K562 (cell line): ENCODE measurements at regions not wholly inside any gene's neighbourhood (a gene's known extent, or its start where the extent isn't known, plus 50 kb on each side); places are given as distances from the start of the nearest gene placed in this dataset.
A peak's percentile ranks its signal among the peaks of the same experiment; 100 is the strongest.

Experiments used
- ATAC-seq: fragments of 200-7000 bp; cut with Tn5 transposase; 3 replicates; pipeline ENCODE4 v1.9.1; 2020; ENCODE audit warnings: moderate library complexity
- BruUV-seq: library from RNA; stranded (reverse); fragments of 400-500 nt; replicated peaks from 2 replicates; lab custom pipeline; 2021; lab: Mats Ljungman, UMichigan
- CTCF ChIA-PET: fragments of 300-600 bp; formaldehyde crosslinking; extraction: SDS; loops from one replicate; lab custom pipeline; 2021; ENCODE audit warnings: low intra/inter-chr PET ratio; lab: Yijun Ruan, JAX
- POLR2A ChIA-PET: fragments of 300-600, 350-650 bp; sonication (Branson Sonifier 250); formaldehyde crosslinking; extraction: SDS; loops from one replicate; lab custom pipeline; 2021; ENCODE audit warnings: antibody characterized with exemption, inconsistent platforms; lab: Yijun Ruan, JAX
- DNase-seq, 4 experiments: peaks; one replicate each; pipeline versions ENCODE4 v3.0.0 to v3.0.0-alpha.2; 2011 to 2018; ENCODE audit warnings: low spot score in 3 of 4, mixed read lengths in 3 of 4; ENCODE audit errors: extremely low read depth in 1 of 4
- FAIRE-seq: peaks from 2 replicates; lab custom pipeline; 2011; peaks lifted over from hg19 to GRCh38; lab: Jason Lieb, UNC
- H2AFZ ChIP-seq: 2 replicates; pipeline ENCODE4 v1.6.0; 2011; ENCODE audit warnings: low read depth, low read length, control low read depth, inconsistent platforms
- H3K27ac ChIP-seq: fragments of 200-600 bp; 3 replicates; pipeline ENCODE4 v1.8.0; 2011; ENCODE audit warnings: low read depth, mild to moderate bottlenecking, control low read depth, inconsistent platforms, low read length, moderate library complexity, mixed read lengths; ENCODE audit errors: extremely low read depth
- H3K27me3 ChIP-seq, 2 experiments: fragments of 300-600 bp in 1 of 2; 2 replicates in 1 of 2; 3 replicates in 1 of 2; pipeline versions ENCODE4 v1.6.0 to v1.8.0; 2011; ENCODE audit warnings: inconsistent platforms in 2 of 2, low read length in 2 of 2, mild to moderate bottlenecking in 1 of 2, mixed read lengths in 1 of 2, moderate library complexity in 1 of 2; ENCODE audit not compliant: control insufficient read depth in 2 of 2, insufficient read depth in 2 of 2
- H3K36me3 ChIP-seq: fragments of 300-600 bp; 3 replicates; pipeline ENCODE4 v1.8.0; 2011; ENCODE audit warnings: mild to moderate bottlenecking, low read length, inconsistent platforms; ENCODE audit not compliant: control insufficient read depth, insufficient read depth
- H3K4me1 ChIP-seq, 2 experiments: fragments of 200-600 bp in 1 of 2; replicated peaks in 1 of 2; 2 replicates in 1 of 2; 3 replicates in 1 of 2; pipeline versions ENCODE4 v1.5.1 to v1.8.0; 2011; ENCODE audit warnings: inconsistent platforms in 2 of 2, low read length in 2 of 2, mild to moderate bottlenecking in 1 of 2, mixed read lengths in 1 of 2, moderate library complexity in 1 of 2; ENCODE audit not compliant: control insufficient read depth in 2 of 2, insufficient read depth in 2 of 2
- H3K4me2 ChIP-seq: 2 replicates; pipeline ENCODE4 v1.6.1; 2011; ENCODE audit warnings: low read length, control low read depth, inconsistent platforms, mixed read lengths; ENCODE audit not compliant: insufficient read depth
- H3K4me3 ChIP-seq: fragments of 200-600 bp; sonication (generic), shearing (Covaris generic); 2 replicates; pipeline ENCODE4 v1.5.1; 2016; ENCODE audit warnings: control low read depth, inconsistent platforms
- H3K79me2 ChIP-seq: fragments of 200-600 bp; 3 replicates; pipeline ENCODE4 v1.8.0; 2011; ENCODE audit warnings: low read length, inconsistent platforms; ENCODE audit not compliant: control insufficient read depth, insufficient read depth
- H3K9ac ChIP-seq, 2 experiments: 2 replicates each; pipeline versions ENCODE4 v1.6.0 to v1.6.1; 2011; ENCODE audit warnings: low read depth in 2 of 2, low read length in 2 of 2, control low read depth in 1 of 2, inconsistent platforms in 1 of 2, mild to moderate bottlenecking in 1 of 2, mixed read lengths in 1 of 2; ENCODE audit not compliant: insufficient read depth in 1 of 2
- H3K9me1 ChIP-seq: one replicate; pipeline ENCODE4 v1.6.0; 2011; ENCODE audit warnings: inconsistent platforms, mild to moderate bottlenecking, low read length, moderate library complexity; ENCODE audit not compliant: control insufficient read depth, insufficient read depth
- H3K9me3 ChIP-seq: replicated peaks from 2 replicates; pipeline ENCODE4 v1.5.1; 2011; ENCODE audit warnings: low read depth, low read length, inconsistent platforms; ENCODE audit not compliant: control insufficient read depth, insufficient read depth
- H4K20me1 ChIP-seq: replicated peaks from 2 replicates; pipeline ENCODE4 v1.6.1; 2011; ENCODE audit warnings: low read length, inconsistent platforms, mixed read lengths; ENCODE audit not compliant: control insufficient read depth, insufficient read depth
- CREB3 ChIP-seq: fragments of 450-650 bp; conservative IDR thresholded peaks from 2 replicates; pipeline ENCODE4 v1.6.1; 2016; ENCODE audit warnings: missing genetic modification characterization, low read depth, mild to moderate bottlenecking, missing compliant biosample characterization, moderate library complexity
- CREB5 ChIP-seq: fragments of 250-450 bp; sonication (Bioruptor Pico); IDR thresholded peaks from 2 replicates; pipeline ENCODE4 v1.5.0; 2020; ENCODE audit warnings: mild to moderate bottlenecking
- ILF3 ChIP-seq: fragments of 450-650 bp; IDR thresholded peaks from 2 replicates; pipeline ENCODE4 v1.6.1; 2018; ENCODE audit warnings: antibody characterized with exemption, mild to moderate bottlenecking, moderate library complexity, borderline replicate concordance
- JUN ChIP-seq, 2 experiments: sonication (generic) in 1 of 2; formaldehyde crosslinking in 1 of 2; IDR thresholded peaks; 2 replicates each; pipeline versions ENCODE4 v1.6.1 to v1.8.0; 2012 to 2022; ENCODE audit warnings: borderline replicate concordance in 2 of 2, mild to moderate bottlenecking in 2 of 2, improper control_type of control experiment in 1 of 2, low read depth in 1 of 2, low read length in 1 of 2, missing genetic modification reagents in 1 of 2
- LEF1 ChIP-seq: fragments of 450-650 bp; IDR thresholded peaks from 2 replicates; pipeline ENCODE4 v1.6.1; 2016; ENCODE audit warnings: mild to moderate bottlenecking
- MYC ChIP-seq, 2 experiments: fragments of 250-450 bp in 1 of 2; sonication (Bioruptor Pico) in 1 of 2; IDR thresholded peaks; 2 replicates each; pipeline versions ENCODE4 v1.5.1 to v1.6.1; 2012 to 2021; ENCODE audit warnings: low read depth in 2 of 2, borderline replicate concordance in 1 of 2, improper control_type of control experiment in 1 of 2, low read length in 1 of 2, mild to moderate bottlenecking in 1 of 2, moderate library complexity in 1 of 2
- NRF1 ChIP-seq, 2 experiments: fragments of 450-650 bp; IDR thresholded peaks in 1 of 2; conservative IDR thresholded peaks in 1 of 2; 2 replicates each; pipeline ENCODE4 v1.6.1; 2014; ENCODE audit warnings: mild to moderate bottlenecking in 2 of 2
- OTX1 ChIP-seq: fragments of 450-650 bp; formaldehyde crosslinking; IDR thresholded peaks from 2 replicates; pipeline ENCODE4 v1.4.0; 2022; ENCODE audit warnings: mild to moderate bottlenecking
- RBM15 ChIP-seq: fragments of 200-400 bp; formaldehyde crosslinking; IDR thresholded peaks from 2 replicates; pipeline ENCODE4 v1.6.1; 2018; ENCODE audit warnings: mild to moderate bottlenecking, low read length, moderate library complexity; ENCODE audit not compliant: insufficient read depth
- RFX5 ChIP-seq: IDR thresholded peaks from 2 replicates; pipeline ENCODE4 v1.6.1; 2011; ENCODE audit warnings: low read depth, mild to moderate bottlenecking, improper control_type of control experiment, low read length
- SRF ChIP-seq, 2 experiments: fragments of 250-450, 450-650 bp in 1 of 2; sonication (Bioruptor Pico) in 1 of 2; sonication (generic) in 1 of 2; formaldehyde crosslinking; IDR thresholded peaks; 2 replicates each; pipeline versions ENCODE4 v1.5.0 to v1.5.1; 2020 to 2022; ENCODE audit warnings: mild to moderate bottlenecking in 1 of 2, missing genetic modification reagents in 1 of 2
- ZBTB2 ChIP-seq: fragments of 450-650 bp; IDR thresholded peaks from 2 replicates; pipeline ENCODE4 v1.6.1; 2016; ENCODE audit warnings: antibody characterized with exemption
- ZC3H4 ChIP-seq: sonication (generic); formaldehyde crosslinking; IDR thresholded peaks from 2 replicates; pipeline ENCODE4 v1.9.0; 2021; ENCODE audit warnings: missing genetic modification reagents, borderline replicate concordance
- ZNF445 ChIP-seq: fragments of 250-450 bp; sonication (Bioruptor Pico); IDR thresholded peaks from 2 replicates; pipeline ENCODE4 v1.4.0; 2020; ENCODE audit warnings: low read depth, mild to moderate bottlenecking, moderate library complexity
- ZNF696 ChIP-seq: fragments of 250-450 bp; sonication (Bioruptor Pico); conservative IDR thresholded peaks from 2 replicates; pipeline ENCODE4 v1.4.0; 2020; ENCODE audit warnings: mild to moderate bottlenecking, moderate library complexity
- ZNF764 ChIP-seq: fragments of 250-450 bp; sonication (Bioruptor Pico); IDR thresholded peaks from 2 replicates; pipeline ENCODE4 v1.4.0; 2020; ENCODE audit warnings: low read depth, mild to moderate bottlenecking, moderate library complexity
- ZNF77 ChIP-seq: fragments of 250-450 bp; sonication (Bioruptor Pico); IDR thresholded peaks from 2 replicates; pipeline ENCODE4 v1.5.0; 2020
- in situ Hi-C: fragments of 300-500 bp; cut with MboI; formaldehyde crosslinking; loops from 4 replicates; pipeline ENCODE4 v1.15.0; 2018; ENCODE audit warnings: inconsistent platforms, mixed read lengths
- intact Hi-C: fragments of 100-400 bp; cut with micrococcal nuclease; formaldehyde crosslinking; loops from 2 replicates; pipeline ENCODE4 v1.14.2; 2022

GRCh38 chrX:65813245-65813644, 145.8 kb downstream of the MSN start (continued):
- TF ChIP-seq ILF3 (no peak), SRF (CRISPR knock-in tag; IDR thresholded peaks at IDR 0.05) (no peak), MYC (IDR thresholded peaks at IDR 0.05; ENCODE audit: low read depth, low read length) (no peak), MYC (CRISPR knock-in tag; IDR thresholded peaks at IDR 0.05; ENCODE audit: borderline replicate concordance, low read depth) (no peak)

- FAIRE-seq: peak; percentile 64
- CTCF ChIA-PET: no interaction called here
- H3K4me2 ChIP-seq: peak overlapping the region; percentile 25; the same call in 1 of the 2 replicates
- intact Hi-C loops (no loop called here), in situ Hi-C loops (no loop called here)
- no peaks in the 10 kb centered on the region for H3K27me3 ChIP-seq
- no TSS peak for BruUV-seq
- POLR2A ChIA-PET: no interaction called here
- no peaks in the 10 kb centered on the region for H3K79me2 ChIP-seq
- no peaks in the 10 kb centered on the region for H4K20me1 ChIP-seq
- peak in 1 of 4 experiments; percentile 44 for DNase-seq
- no peaks in the 10 kb centered on the region for H3K9me3 ChIP-seq
- H3K27ac ChIP-seq: peak overlapping the region; percentile 0; the same call in 1 of the 3 replicates
- no peak overlapping the region for H3K4me3 ChIP-seq
- no peak overlapping the region for H3K9ac ChIP-seq
- peaks cover 0 to 2% of the 10 kb centered on the region in 2 experiments; a peak in 2 of 5 replicates for H3K4me1 ChIP-seq
- H3K9me1 ChIP-seq: no peaks in the 10 kb centered on the region
- H2AFZ ChIP-seq: peak overlapping the region; percentile 38; the same call in 1 of the 2 replicates
- no peaks in the 10 kb centered on the region for H3K36me3 ChIP-seq
- peak; percentile 75 for ATAC-seq
- TF ChIP-seq CREB3 (tag) (no peak), NRF1 (conservative IDR thresholded peaks at IDR 0.05 in 1 of 2, IDR thresholded peaks at IDR 0.05 in 1 of 2) (no peak), ZNF445 (no peak), ZC3H4 (no peak), CREB5 (CRISPR knock-in tag) (no peak), ZNF696 (CRISPR knock-in tag) (no peak), OTX1 (CRISPR knock-in tag) (no peak), RFX5 (no peak), ZBTB2 (no peak), ZNF764 (no peak), RBM15 (no peak), JUN (IDR thresholded peaks at IDR 0.05; ENCODE audit: borderline replicate concordance, low read depth, low read length) (no peak), JUN (CRISPR knock-in tag; IDR thresholded peaks at IDR 0.05; ENCODE audit: borderline replicate concordance) (no peak), ZNF77 (CRISPR knock-in tag) (no peak), LEF1 (no peak)
Observed at GRCh38 chrX:65811558-65812228, 144.2 kb downstream of the MSN start.
